ENCODE measurements at regions not wholly inside any gene's neighbourhood (a gene's known extent, or its start where the extent isn't known, plus 50 kb on each side); places are given as distances from the start of the nearest gene placed in this dataset.

- no TSS peak for BruUV-seq (replicated peaks)
- H3K27me3 ChIP-seq (ENCODE audit: control insufficient read depth in 2 of 2, insufficient read depth in 2 of 2, low read length in 2 of 2), result no peaks in the 10 kb centered on the region
- no peak overlapping the region for H3K9ac ChIP-seq (replicated peaks; ENCODE audit: extremely low read depth, insufficient read depth, low read length)
- dilution Hi-C loops (cut with MboI; ENCODE audit: extremely low pct_ligation_motif_present, low sequenced_read_pairs), result no loop called here
- TF ChIP-seq POLR2A (IDR thresholded peaks at IDR 0.05; ENCODE audit: low read depth, low read length), result no peak
- no peak for TF ChIP-seq MYC (IDR thresholded peaks at IDR 0.05; ENCODE audit: low read depth, low read length)
- no peak for TF ChIP-seq FOS (IDR thresholded peaks at IDR 0.05; ENCODE audit: borderline replicate concordance, insufficient read depth, low read length)
- no peak for TF ChIP-seq JUN (IDR thresholded peaks at IDR 0.05; ENCODE audit: borderline replicate concordance, insufficient read depth, insufficient read length, low read depth)
- TF ChIP-seq EZH2 (IDR thresholded peaks at IDR 0.05; ENCODE audit: borderline replicate concordance, low read depth, low read length, severe bottlenecking), result no peak
- no peak for TF ChIP-seq POLR2AphosphoS5 (IDR thresholded peaks at IDR 0.05; ENCODE audit: insufficient read depth, low read depth, low read length)
- TF ChIP-seq GATA2 (IDR thresholded peaks at IDR 0.05; ENCODE audit: insufficient read depth, insufficient read length, low read depth, low read length), result no peak
- H3K9me1 ChIP-seq (replicated peaks; ENCODE audit: control insufficient read depth, extremely low read depth, insufficient read depth, low read length), result no peaks in the 10 kb centered on the region
- H3K9me3 ChIP-seq (replicated peaks; ENCODE audit: control insufficient read depth, insufficient read depth, low read length), result no peaks in the 10 kb centered on the region
- FAIRE-seq (no peak), DNase-seq (ENCODE audit: low read depth, low spot score) (no peak)
- intact Hi-C loops (cut with micrococcal nuclease), result no loop called here
- no peaks in the 10 kb centered on the region for H3K4me1 ChIP-seq (ENCODE audit: control insufficient read depth, extremely low read depth, insufficient read depth, low read length)
- no peaks in the 10 kb centered on the region for H4K20me1 ChIP-seq (replicated peaks; ENCODE audit: control insufficient read depth, extremely low read depth, insufficient read depth, low read length)
- ChIA-PET CTCF (no interaction called here), POLR2A (no interaction called here)
- no peak overlapping the region for H2AFZ ChIP-seq (ENCODE audit: low read depth, low read length)
- no peak overlapping the region for H3K27ac ChIP-seq (ENCODE audit: insufficient read depth, low read depth, low read length)
- no peaks in the 10 kb centered on the region for H3K36me3 ChIP-seq (ENCODE audit: control insufficient read depth in 2 of 2, extremely low read depth in 1 of 2, insufficient read depth in 2 of 2, low read length in 2 of 2)
- H3K4me3 ChIP-seq (replicated peaks in 1 of 3; ENCODE audit: insufficient read depth in 1 of 3, low read depth in 1 of 3, low read length in 3 of 3), result no peak overlapping the region
- H3K4me2 ChIP-seq (ENCODE audit: insufficient read depth, low read length), result no peak overlapping the region
- no peaks in the 10 kb centered on the region for H3K79me2 ChIP-seq (ENCODE audit: control insufficient read depth, insufficient read depth, low read length)
Observed at GRCh38 chr1:90319918-90320317, 325.0 kb downstream of the ZNF326 start.

GRCh38 chr1:90318431-90318830 lies 323.5 kb downstream of the ZNF326 start:
- Histone ChIP-seq H3K27me3 (ENCODE audit: control insufficient read depth in 2 of 2, insufficient read depth in 2 of 2, low read length in 2 of 2) (no peaks in the 10 kb centered on the region), H3K36me3 (ENCODE audit: control insufficient read depth in 2 of 2, extremely low read depth in 1 of 2, insufficient read depth in 2 of 2, low read length in 2 of 2) (no peaks in the 10 kb centered on the region), H3K4me3 (replicated peaks in 1 of 3; ENCODE audit: insufficient read depth in 1 of 3, low read depth in 1 of 3, low read length in 3 of 3) (no peak overlapping the region), H3K9ac (replicated peaks; ENCODE audit: extremely low read depth, insufficient read depth, low read length) (no peak overlapping the region), H3K27ac (ENCODE audit: insufficient read depth, low read depth, low read length) (no peak overlapping the region), H3K9me3 (replicated peaks; ENCODE audit: control insufficient read depth, insufficient read depth, low read length) (no peaks in the 10 kb centered on the region), H3K79me2 (ENCODE audit: control insufficient read depth, insufficient read depth, low read length) (no peaks in the 10 kb centered on the region), H3K4me2 (ENCODE audit: insufficient read depth, low read length) (no peak overlapping the region), H3K9me1 (replicated peaks; ENCODE audit: control insufficient read depth, extremely low read depth, insufficient read depth, low read length) (no peaks in the 10 kb centered on the region), H4K20me1 (replicated peaks; ENCODE audit: control insufficient read depth, extremely low read depth, insufficient read depth, low read length) (no peaks in the 10 kb centered on the region), H2AFZ (ENCODE audit: low read depth, low read length) (no peak overlapping the region), H3K4me1 (ENCODE audit: control insufficient read depth, extremely low read depth, insufficient read depth, low read length) (no peaks in the 10 kb centered on the region)
- intact Hi-C loops (cut with micrococcal nuclease) (no loop called here), dilution Hi-C loops (cut with MboI; ENCODE audit: extremely low pct_ligation_motif_present, low sequenced_read_pairs) (no loop called here)
- ChIA-PET POLR2A (no interaction called here), CTCF (no interaction called here)
- DNase-seq (ENCODE audit: low read depth, low spot score) (no peak), FAIRE-seq (no peak)
- no TSS peak for BruUV-seq (replicated peaks)
- TF ChIP-seq GATA2 (IDR thresholded peaks at IDR 0.05; ENCODE audit: insufficient read depth, insufficient read length, low read depth, low read length) (no peak), MYC (IDR thresholded peaks at IDR 0.05; ENCODE audit: low read depth, low read length) (no peak), JUN (IDR thresholded peaks at IDR 0.05; ENCODE audit: borderline replicate concordance, insufficient read depth, insufficient read length, low read depth) (no peak), POLR2A (IDR thresholded peaks at IDR 0.05; ENCODE audit: low read depth, low read length) (no peak), FOS (IDR thresholded peaks at IDR 0.05; ENCODE audit: borderline replicate concordance, insufficient read depth, low read length) (no peak), POLR2AphosphoS5 (IDR thresholded peaks at IDR 0.05; ENCODE audit: insufficient read depth, low read depth, low read length) (no peak), CTCF (IDR thresholded peaks at IDR 0.05; ENCODE audit: extremely low read depth in 1 of 2, insufficient read depth in 1 of 2, low read depth in 1 of 2, low read length in 2 of 2) (no peak), MAX (IDR thresholded peaks at IDR 0.05; ENCODE audit: insufficient read depth, insufficient read length) (no peak), EZH2 (IDR thresholded peaks at IDR 0.05; ENCODE audit: borderline replicate concordance, low read depth, low read length, severe bottlenecking) (no peak)

Measured in endothelial cell of umbilical vein (primary cell).